Psoas muscle (tissue), 7 donors: ENCODE measurements at regions not wholly inside any gene's neighbourhood (a gene's known extent, or its start where the extent isn't known, plus 50 kb on each side); places are given as distances from the start of the nearest gene placed in this dataset.
A peak's percentile ranks its signal among the peaks of the same experiment; 100 is the strongest.

ENCODE experiments used
- ATAC-seq, 4 donors: fragments of 200-7000 bp; cut with Tn5 transposase; one replicate each; pipeline ENCODE4 v1.9.1; 2020; ENCODE audit warnings: moderate library complexity in 3 of 4, mild to moderate bottlenecking in 2 of 4
- DNase-seq, 2 donors: peaks; one replicate each; pipeline ENCODE4 v3.0.0-alpha.2; 2020
- H3K27ac ChIP-seq: fragments of 200-600 bp; one replicate; pipeline ENCODE4 v1.8.0; 2022
- H3K27me3 ChIP-seq, 3 donors: fragments of 200-600 bp in 1 of 3; one replicate each; pipeline versions ENCODE4 v1.6.1 to v1.8.0; 2013 to 2022; ENCODE audit warnings: low read length in 2 of 3, mild to moderate bottlenecking in 2 of 3, moderate library complexity in 1 of 3; ENCODE audit not compliant: insufficient read depth in 3 of 3
- H3K36me3 ChIP-seq, 2 donors: fragments of 200-600 bp in 1 of 2; one replicate each; pipeline versions ENCODE4 v1.6.1 to v1.8.0; 2013 to 2022; ENCODE audit warnings: low read depth in 1 of 2, mild to moderate bottlenecking in 1 of 2, moderate library complexity in 1 of 2; ENCODE audit not compliant: insufficient read depth in 1 of 2
- H3K4me1 ChIP-seq: fragments of 200-600 bp; one replicate; pipeline ENCODE4 v1.8.0; 2022
- H3K4me3 ChIP-seq: fragments of 200-600 bp; one replicate; pipeline ENCODE4 v1.8.0; 2022; ENCODE audit warnings: mild to moderate bottlenecking
- H3K9me3 ChIP-seq: fragments of 200-600 bp; one replicate; pipeline ENCODE4 v1.8.0; 2022
- CTCF ChIP-seq: fragments of 200-600 bp; IDR thresholded peaks from one replicate; pipeline ENCODE4 v1.8.0; 2022; ENCODE audit warnings: antibody characterized with exemption
- WGBS, 3 donors: extraction: QIAGEN DNeasy Blood & Tissue Kit; methylation state at CpG; one replicate each; pipeline versions ENCODE4 v1.1.6 to v1.1.7; 2013; 5-methylcytosine and 5-hydroxymethylcytosine counted together
- intact Hi-C, 2 donors: fragments of 100-400 bp; cut with DNase I; formaldehyde crosslinking; loops; one replicate each; pipeline versions ENCODE4 v1.11.0 to v1.14.2; 2022
- donor health status: healthy with polysubstance abuse.
- donor health status: DM: no; HTN: no; CAD: no; lungs with moderate emphysema.
- donor health status: Bipolar disorder and iron deficiency.
- donor health status: healthy.
- donor health status: DM: yes; HTN: yes; CAD: no.
- donor health status: DM: no; HTN: no; CAD: no.
- donor health status: DM: yes; HTN: yes; CAD: no.

- Histone ChIP-seq H3K36me3 (no peaks in the 10 kb centered on the region), H3K4me3 (no peak overlapping the region), H3K4me1 (no peaks in the 10 kb centered on the region), H3K9me3 (no peaks in the 10 kb centered on the region), H3K27me3 (peaks cover 0 to 3% (median 0%) of the 10 kb centered on the region in 3 donors), H3K27ac (no peak overlapping the region)
- WGBS, 3 donors: 82 to 88% (median 84%) methylated on average over 6 of the region's 6 CpGs
- TF ChIP-seq CTCF: no peak
- ATAC-seq (no peak), DNase-seq (no peak)
- intact Hi-C loops: loop anchor here in 1 of 2 donors (2.0 kb wide), 1 partner anchor 373 kb away; no protein-coding TSS in a partner anchor
Observed at GRCh38 chr18:78873926-78874500, 105.6 kb upstream of the SALL3 start.

- ATAC-seq (no peak), DNase-seq (no peak)
- no peaks in the 10 kb centered on the region for H3K36me3 ChIP-seq
- no peak overlapping the region for H3K4me3 ChIP-seq
- peak; percentile 39 for TF ChIP-seq CTCF
- no peaks in the 10 kb centered on the region for H3K4me1 ChIP-seq
- WGBS, 3 donors: 65 to 70% (median 66%) methylated on average over 11 of the region's 11 CpGs
- intact Hi-C loops: loop anchor here in 1 of 2 donors (2.0 kb wide), 1 partner anchor 372 kb away; no protein-coding TSS in a partner anchor
- H3K27me3 ChIP-seq: peaks cover 0 to 3% (median 0%) of the 10 kb centered on the region in 3 donors
- H3K27ac ChIP-seq: no peak overlapping the region
- no peaks in the 10 kb centered on the region for H3K9me3 ChIP-seq
Observed at GRCh38 chr18:78875016-78875777, 104.4 kb upstream of the SALL3 start.

- ATAC-seq: no peak
- intact Hi-C loops: loop anchor here in 1 of 2 donors (2.0 kb wide), 1 partner anchor 371 kb away; no protein-coding TSS in a partner anchor
- Histone ChIP-seq H3K4me1 (no peaks in the 10 kb centered on the region), H3K9me3 (no peaks in the 10 kb centered on the region), H3K27me3 (peaks cover 0 to 3% (median 0%) of the 10 kb centered on the region in 3 donors), H3K36me3 (no peaks in the 10 kb centered on the region), H3K4me3 (no peak overlapping the region), H3K27ac (no peak overlapping the region)
- no peak for DNase-seq
- no peak for TF ChIP-seq CTCF
- WGBS, 3 donors: 91 to 94% (median 91%) methylated on average over 26 of the region's 26 CpGs
Observed at GRCh38 chr18:78875778-78876650, 103.6 kb upstream of the SALL3 start.

- Histone ChIP-seq H3K27ac (no peak overlapping the region), H3K9me3 (no peaks in the 10 kb centered on the region), H3K27me3 (peaks cover 0 to 3% (median 0%) of the 10 kb centered on the region in 3 donors), H3K4me3 (no peak overlapping the region), H3K4me1 (no peaks in the 10 kb centered on the region), H3K36me3 (no peaks in the 10 kb centered on the region)
- ATAC-seq: no peak
- no peak for TF ChIP-seq CTCF
- intact Hi-C loops: no loop called here
- WGBS, 3 donors: 54 to 65% (median 60%) methylated on average over 8 of the region's 8 CpGs
- DNase-seq: no peak
Observed at GRCh38 chr18:78876868-78877267, 102.8 kb upstream of the SALL3 start.
